ENCODE measurements at regions not wholly inside any gene's neighbourhood (a gene's known extent, or its start where the extent isn't known, plus 50 kb on each side); places are given as distances from the start of the nearest gene placed in this dataset.
"Not testable (repeated sequence)": the region's sequence is repeated elsewhere in the genome, so short reads cannot be mapped to it uniquely, and the experiment has no call there.

- no peak for DNase-seq
Observed at GRCh38 chr14:22384167-22384549, 204.9 kb downstream of the DAD1 start.

DNA sequence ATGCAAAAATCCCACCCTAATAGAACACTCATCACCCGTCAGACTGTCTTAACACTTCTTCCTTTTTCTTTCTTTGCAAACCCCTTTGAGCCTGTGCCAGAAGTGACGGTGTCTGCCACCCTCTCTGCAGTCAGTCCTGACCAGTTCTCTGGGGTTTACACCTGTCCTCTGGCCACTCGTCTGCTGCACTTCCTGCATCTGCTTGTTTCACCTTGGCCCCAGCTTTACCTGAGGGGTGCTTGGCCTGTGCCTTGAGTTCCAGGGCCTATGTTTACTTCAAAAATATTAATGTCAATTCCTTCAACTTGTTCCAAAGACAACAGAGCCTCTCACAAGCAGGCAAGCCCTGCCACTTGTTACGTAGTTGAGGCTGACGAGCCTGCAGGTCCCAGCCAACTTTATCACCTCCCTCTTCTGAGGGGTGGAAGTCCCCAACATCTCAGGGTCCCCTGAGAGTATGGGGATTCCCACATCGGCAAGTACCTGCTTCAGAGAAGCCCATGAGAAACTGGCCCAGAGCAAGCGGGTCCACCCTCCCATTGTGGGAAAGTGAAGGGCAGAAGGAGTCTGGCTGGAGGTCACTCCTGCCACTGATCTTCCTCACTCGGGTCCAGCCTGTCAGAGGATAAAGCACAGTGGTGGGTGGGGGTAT is 205.4 kb downstream of the DAD1 start:
- DNase-seq: no peak

DNA sequence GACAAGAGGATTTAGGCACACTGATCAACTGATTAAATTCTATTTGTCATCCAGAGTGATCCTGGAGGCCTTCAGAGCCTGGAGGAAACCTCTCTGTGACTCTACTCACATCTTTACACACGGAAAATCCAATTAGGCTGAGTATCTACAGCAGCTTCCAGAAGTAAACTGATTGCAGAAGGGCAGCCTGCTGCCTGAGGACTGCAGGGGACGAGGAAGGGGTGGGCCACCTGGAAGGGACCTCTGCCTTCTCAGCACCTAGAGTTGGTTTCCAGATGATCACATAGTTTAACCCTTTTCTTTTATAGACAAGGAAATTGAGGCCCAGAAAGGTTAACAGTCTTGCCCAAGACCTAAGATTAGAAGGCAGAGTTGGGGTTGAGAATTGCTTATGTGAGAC is 206.1 kb downstream of the DAD1 start:
- DNase-seq: no peak

DNA sequence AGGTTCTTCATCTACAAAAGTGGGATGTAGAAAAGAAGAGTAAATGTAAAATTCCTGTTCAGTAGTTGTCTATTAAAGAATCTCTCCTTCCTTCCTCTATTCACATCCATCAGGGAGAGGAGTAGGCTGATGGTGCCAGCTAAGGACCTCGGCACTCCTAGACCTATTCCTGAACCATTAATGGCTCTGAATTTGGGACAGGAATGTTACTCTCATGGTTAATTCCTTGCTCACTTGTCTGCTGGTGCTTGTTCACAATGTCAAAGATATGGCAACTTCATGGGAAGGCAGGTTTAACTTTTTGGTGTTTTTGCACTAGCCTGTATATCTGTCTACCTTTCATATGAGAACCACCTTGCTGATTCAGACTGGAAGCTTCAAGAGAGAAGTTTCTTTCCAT is 206.6 kb downstream of the DAD1 start:
- DNase-seq: no peak

DNA sequence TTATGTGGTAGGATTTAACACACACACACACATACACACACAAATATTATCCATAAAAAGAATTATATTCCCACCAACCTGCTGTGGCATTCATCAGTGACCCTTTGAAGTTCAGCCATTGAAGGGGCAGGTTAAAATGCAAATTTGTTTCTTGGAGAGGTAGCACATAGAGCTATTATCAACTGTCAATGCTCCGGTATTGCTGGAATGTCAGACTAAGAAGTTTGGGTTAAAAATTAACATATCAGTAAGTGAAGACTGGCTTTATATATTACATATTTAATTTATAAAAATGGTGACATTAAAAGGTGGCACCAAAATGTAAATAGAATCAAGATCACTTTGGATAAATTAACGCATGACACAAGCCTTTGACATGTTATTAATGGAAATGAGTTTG is 207.3 kb downstream of the DAD1 start:
- DNase-seq: no peak

GRCh38 chr14:22381408-22381760 is 207.6 kb downstream of the DAD1 start:
- DNase-seq: no peak

DNA sequence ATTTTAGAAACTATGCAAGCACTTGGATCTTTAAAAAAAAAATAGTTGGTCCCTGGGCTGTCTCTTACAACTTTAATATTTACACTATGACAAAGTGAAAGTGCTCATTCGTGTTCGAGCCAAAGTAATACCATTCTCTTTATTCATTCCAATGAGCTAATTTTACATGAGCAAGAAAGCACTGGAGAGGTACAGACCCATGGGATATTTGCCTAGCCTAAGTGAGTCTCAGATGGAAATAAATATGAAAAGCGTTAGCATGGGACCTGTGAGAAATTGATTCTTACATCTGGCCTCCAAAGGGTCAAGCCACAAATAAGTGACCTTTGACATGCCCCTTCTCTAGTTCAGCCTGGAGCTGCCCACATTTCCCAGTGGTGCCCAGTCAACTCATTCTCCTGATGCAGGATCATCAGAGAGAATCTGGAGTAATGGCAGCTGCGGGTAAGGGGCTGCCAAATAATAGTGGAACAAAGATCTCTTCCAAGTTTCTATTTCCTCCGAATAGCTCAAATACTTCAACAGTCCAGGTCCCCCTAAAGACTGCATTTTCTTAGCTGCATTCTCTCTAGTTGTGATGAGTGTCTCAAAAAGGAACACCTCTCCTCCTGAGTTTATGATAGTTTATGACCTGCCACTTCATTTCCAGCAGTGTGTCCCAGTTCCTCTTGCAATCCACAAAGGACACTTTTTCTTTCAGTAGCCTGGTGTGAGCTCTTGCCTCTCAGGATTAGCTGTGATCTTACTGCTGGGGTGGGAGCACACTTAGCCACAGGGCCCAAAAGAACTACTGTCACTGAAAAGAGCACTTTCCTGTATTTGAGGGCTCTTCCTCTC is 208.2 kb downstream of the DAD1 start:
- no peak for DNase-seq

GRCh38 chr14:22379727-22380126 is 209.3 kb downstream of the DAD1 start:
- no peak for DNase-seq

GRCh38 chr14:22378181-22378580 is 210.8 kb downstream of the DAD1 start:
- no peak for DNase-seq

DNA sequence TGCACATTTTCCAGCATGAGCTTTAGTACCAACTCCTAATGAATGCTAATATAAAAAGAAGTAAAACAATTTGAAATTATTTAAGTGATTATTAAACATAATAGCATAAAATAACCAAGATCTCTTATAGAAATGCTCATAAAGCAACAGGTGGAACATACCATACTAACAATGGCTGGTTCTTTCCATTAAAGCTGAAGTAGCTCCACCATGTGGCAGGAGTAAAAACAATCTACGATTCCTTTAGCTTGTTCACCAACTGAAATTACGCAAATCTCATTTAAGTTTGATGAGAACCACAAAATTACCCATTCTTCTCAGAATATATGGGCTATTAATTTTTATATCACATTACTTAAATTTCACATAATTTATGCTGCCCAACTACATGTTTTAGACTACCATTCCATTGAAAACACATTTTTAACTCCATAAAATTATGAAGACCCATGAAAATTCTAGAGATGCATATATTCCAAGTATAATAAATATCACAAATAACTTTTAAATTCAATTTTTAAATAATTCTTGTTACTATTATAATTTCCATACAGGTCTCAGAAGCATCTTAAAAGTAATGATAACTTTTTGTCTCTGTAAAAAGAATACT is 213.6 kb downstream of the DAD1 start:
- DNase-seq: peak; percentile 86

DNA sequence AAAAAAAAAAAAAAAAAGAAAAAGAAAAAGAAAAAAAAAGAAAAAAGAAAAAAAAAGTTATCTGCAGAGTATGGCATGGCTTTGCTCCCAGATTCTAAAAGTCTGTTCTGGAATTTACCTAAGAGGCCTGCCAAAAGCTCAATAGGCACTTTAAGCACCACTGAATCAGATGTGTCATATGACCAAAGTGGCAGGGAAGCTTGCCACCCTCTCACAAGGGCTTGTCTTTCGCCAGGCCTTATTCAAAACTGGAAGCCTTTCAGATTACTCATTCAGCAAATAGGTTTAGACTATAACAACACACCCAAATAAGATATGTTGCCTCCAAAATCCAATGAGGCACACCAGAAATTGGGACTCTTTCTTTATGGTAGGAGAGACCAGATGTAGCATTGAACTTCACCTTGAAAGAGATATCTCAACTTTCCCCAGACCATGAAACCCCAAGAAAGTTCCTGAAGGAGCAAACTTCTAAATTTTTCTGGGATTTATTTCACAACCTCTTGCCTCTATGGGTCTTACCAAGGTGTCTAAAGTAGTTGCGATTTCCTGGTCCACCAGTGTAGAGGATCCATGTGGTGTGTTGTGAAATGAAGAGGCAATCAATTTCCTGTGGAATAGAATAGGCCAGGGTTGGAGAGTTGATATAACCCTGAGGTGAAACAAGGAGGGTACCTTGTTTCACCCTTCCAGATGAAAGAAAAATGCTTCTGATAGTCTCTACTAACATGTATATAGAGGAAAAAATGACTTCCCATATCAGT is 218.8 kb downstream of the DAD1 start:
- DNase-seq: no peak

DNA sequence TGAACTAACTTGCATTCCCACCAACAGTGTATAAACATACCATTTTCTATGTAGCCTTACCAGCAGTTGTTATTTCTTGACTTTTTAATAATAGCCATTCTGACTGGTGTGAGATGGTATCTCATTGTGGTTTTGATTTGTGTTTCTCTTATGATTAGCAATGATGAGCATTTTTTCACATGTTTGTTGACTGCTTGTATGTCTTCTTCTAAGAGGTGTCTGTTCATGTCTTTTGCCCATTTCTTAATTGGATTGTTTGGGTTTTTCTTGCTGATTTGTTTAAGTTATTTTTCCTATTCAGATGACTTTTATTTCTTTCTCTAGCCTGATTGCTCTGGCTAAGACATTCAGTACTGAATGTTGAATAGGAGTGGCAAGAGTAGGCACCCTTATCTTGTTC is 230.3 kb downstream of the DAD1 start:
- no peak for DNase-seq

GRCh38 chr14:22349281-22349680 is 239.7 kb downstream of the DAD1 start:
- not testable (repeated sequence) for DNase-seq

DNA sequence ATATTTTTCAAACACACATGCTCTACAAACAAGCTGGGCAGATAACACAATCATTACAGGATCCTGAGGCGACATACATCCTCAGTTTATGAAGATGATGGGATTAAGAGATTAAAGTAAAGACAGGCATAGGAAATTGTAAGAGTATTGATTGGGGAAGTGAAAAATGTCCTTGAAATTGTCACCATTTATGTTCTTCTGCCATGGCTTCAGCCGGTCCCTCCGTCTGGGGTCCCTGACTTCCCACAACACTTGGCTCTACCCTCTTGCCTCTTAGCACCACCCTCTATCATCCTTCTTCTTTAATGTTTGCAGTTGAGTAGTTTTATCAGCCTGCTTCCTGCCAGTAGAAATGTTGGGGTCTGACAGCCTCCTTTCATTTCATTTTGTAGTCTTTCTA is 244.4 kb downstream of the DAD1 start:
- DNase-seq: no peak

GRCh38 chr14:22344209-22344608 is 244.8 kb downstream of the DAD1 start:
- not testable (repeated sequence) for DNase-seq

DNA sequence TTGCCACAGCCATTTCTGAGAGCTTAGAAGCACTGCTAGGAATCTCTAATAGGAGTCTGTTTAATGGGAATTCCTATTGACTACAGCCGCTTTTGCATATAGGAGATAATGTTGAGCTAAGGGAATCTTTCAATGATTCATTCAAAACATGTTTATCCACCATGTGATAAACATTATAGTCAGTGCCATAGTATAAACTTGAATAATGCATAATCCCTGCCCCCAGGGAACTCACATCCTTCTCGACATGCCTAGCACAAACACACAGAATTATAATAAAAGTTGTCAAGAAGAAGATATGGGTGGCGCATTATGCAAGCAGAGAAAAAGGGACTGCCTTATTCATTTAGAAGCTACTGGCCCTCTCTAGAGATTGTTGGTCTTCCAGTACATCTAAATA is 248.0 kb downstream of the DAD1 start:
- no peak for DNase-seq

DNA sequence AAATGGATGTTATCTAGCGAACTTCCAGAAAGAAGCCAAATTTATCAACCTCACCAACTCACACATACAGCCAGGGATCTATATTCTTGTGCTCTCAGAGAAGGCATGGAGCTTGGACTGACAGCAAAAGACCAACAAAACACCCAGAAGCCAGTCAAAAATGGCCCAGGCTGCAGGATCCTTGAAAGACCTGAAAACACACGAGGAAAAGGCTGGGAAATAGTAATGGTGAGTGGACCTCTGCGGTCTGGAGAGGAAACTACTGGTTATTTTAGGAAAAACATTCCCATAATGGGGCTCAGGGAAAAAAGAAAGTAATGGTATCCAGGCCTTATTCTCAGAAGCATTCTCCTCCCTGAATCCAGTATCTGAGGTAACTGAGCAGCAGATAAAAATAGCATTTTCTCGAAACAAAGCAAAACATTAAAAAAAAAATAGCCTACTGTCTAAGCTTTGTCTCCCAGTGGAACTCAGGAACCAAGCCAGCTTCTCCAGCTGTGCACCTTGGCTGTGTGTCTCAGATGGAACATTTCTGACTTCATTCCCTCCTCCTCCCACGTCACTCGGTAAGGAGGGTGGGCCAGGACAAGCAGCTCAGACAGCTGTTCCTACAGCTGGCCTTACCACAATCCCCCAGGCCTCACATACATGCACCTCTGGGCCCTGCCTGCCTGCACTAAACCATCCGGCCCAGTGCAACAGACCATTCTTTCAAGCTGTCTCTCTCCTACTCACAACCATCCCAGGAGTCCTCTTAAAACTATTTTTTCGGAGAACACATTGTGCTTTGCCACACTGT is 249.9 kb downstream of the DAD1 start:
- DNase-seq: peak; percentile 7

- no peak for DNase-seq
Observed at GRCh38 chr14:22338381-22338780, 250.6 kb downstream of the DAD1 start.

GRCh38 chr14:22337938-22338337 is 251.1 kb downstream of the DAD1 start:
- DNase-seq: no peak

DNA sequence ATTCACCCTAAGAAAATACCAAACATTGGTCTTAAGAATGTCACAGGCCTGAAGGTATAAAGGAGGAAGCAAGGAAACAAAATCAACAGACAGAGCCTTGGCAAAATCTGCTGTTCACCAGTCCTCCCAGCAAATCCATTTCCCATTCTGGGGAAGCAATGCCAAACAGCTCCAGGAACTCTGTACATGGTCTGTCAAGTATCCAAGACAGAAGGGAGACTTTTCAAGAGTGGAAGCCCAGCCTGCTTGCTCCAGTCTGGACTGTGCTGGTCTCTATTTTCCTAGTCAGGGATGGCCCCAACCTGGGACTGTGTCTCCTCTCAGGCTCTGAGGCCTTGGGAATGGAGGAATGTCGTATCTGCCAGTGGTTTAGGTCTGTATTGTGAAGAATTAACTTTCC is 251.5 kb downstream of the DAD1 start:
- no peak for DNase-seq

DNA sequence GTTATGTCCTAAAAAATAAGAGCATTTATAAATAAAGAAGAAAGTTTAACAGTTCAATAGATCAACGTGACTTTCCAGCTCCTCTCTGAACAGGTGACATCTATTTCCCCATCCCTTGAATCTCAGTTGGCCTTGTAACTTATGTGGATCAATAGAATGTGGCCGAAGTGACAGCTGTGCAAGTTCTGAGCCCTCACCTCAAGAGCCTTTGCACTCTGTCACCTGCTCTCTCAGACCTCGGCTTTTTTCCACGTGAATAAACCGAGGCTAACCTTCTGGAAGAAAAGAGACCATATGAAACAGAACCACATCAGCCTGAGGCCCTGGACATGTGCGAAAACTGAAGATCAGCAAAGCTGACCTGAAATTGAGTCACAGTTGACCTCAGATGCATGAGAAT is 253.0 kb downstream of the DAD1 start:
- DNase-seq: no peak

- DNase-seq: no peak
Observed at GRCh38 chr14:22334627-22335026, 254.4 kb downstream of the DAD1 start.

DNA sequence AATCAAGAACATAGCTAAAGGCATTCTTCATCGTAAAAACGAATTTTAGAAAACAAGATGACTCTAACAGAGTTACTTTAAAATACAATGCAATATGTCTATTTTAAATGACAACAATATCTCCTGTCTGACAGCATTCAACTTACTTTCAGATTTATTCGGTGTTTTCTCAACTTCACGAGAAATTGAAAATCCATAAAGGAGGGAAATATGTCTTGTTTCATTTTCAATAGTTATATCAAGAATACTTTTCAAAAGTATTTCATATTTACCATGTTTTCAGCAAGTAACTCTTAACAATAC is 254.8 kb downstream of the DAD1 start:
- DNase-seq: no peak
